SK-N-SH (cell line): ENCODE measurements at regions not wholly inside any gene's neighbourhood (a gene's known extent, or its start where the extent isn't known, plus 50 kb on each side); places are given as distances from the start of the nearest gene placed in this dataset.

Experiments
- CTCF ChIP-seq: fragments of 200-600 bp; sonication (generic); IDR thresholded peaks from 2 replicates; pipeline ENCODE4 v1.6.1; 2017; ENCODE audit warnings: antibody characterized with exemption, mild to moderate bottlenecking, moderate library complexity
- EP300 ChIP-seq, 2 experiments: IDR thresholded peaks; 2 replicates each; pipeline versions ENCODE4 v1.4.0 to v1.6.1; 2012; ENCODE audit warnings: borderline replicate concordance in 1 of 2, low read depth in 1 of 2, low read length in 1 of 2
- GABPA ChIP-seq: IDR thresholded peaks from 2 replicates; pipeline ENCODE4 v1.4.0; 2012; ENCODE audit warnings: low read depth, mild to moderate bottlenecking
- MAX ChIP-seq: IDR thresholded peaks from 2 replicates; pipeline ENCODE4 v1.4.0; 2012; ENCODE audit warnings: low read depth
- REST ChIP-seq: IDR thresholded peaks from 2 replicates; pipeline ENCODE4 v1.6.1; 2012; ENCODE audit warnings: mild to moderate bottlenecking, low read depth, low read length, moderate library complexity
- YY1 ChIP-seq: IDR thresholded peaks from 2 replicates; pipeline ENCODE4 v1.4.0; 2012; ENCODE audit warnings: low read depth, mild to moderate bottlenecking

GRCh38 chr2:147236601-147237000 lies 608.2 kb upstream of the ACVR2A start:
- TF ChIP-seq MAX (no peak), REST (no peak), EP300 (IDR thresholded peaks at IDR 0.05; ENCODE audit: borderline replicate concordance in 1 of 2, low read depth in 1 of 2, low read length in 1 of 2) (no peak), GABPA (no peak), CTCF (no peak), YY1 (no peak)
